ENCODE measurements at regions not wholly inside any gene's neighbourhood (a gene's known extent, or its start where the extent isn't known, plus 50 kb on each side); places are given as distances from the start of the nearest gene placed in this dataset.
"Not testable (repeated sequence)": the region's sequence is repeated elsewhere in the genome, so short reads cannot be mapped to it uniquely, and the experiment has no call there.

- not testable (repeated sequence) for TF ChIP-seq CTCF (conservative IDR thresholded peaks at IDR 0.05); ZFX (IDR thresholded peaks at IDR 0.05)
These were observed 495.8 kb downstream of the AACS start for GRCh38 chr12:125561008-125561407.
